ENCODE measurements at regions not wholly inside any gene's neighbourhood (a gene's known extent, or its start where the extent isn't known, plus 50 kb on each side); places are given as distances from the start of the nearest gene placed in this dataset.

DNA sequence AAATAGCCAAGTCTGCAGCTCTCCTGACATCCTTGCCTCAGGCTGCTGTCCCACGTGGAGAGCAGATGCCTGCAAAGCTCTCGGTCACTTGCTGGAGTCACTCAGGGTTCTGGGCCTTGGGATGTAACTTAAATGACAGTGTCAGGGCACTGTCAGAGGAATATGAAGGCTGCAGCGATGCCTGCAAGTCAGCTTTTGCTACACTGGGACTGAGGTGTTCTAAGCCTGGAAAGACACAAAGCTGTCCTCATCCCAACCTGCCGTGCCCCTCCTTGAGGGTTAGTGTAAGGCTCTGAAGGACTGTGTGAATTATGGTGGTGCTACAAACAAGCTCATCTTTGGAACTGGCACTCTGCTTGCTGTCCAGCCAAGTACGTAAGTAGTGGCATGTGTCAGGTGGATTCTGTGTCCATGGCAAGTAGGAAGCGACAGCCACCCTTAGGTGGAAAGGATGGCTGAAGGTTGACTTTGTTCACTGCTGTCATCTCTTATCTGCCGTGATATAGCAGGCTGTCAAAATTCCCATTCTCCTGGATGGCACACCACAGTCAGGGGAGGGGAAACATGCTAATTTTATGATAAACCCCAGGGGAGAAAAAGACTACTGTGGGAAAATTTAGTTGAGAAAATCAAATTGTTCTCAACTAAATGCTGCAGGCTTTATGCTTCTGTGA, 79.9 kb downstream of the DAD1 start:
- TF ChIP-seq, protein P1, sequence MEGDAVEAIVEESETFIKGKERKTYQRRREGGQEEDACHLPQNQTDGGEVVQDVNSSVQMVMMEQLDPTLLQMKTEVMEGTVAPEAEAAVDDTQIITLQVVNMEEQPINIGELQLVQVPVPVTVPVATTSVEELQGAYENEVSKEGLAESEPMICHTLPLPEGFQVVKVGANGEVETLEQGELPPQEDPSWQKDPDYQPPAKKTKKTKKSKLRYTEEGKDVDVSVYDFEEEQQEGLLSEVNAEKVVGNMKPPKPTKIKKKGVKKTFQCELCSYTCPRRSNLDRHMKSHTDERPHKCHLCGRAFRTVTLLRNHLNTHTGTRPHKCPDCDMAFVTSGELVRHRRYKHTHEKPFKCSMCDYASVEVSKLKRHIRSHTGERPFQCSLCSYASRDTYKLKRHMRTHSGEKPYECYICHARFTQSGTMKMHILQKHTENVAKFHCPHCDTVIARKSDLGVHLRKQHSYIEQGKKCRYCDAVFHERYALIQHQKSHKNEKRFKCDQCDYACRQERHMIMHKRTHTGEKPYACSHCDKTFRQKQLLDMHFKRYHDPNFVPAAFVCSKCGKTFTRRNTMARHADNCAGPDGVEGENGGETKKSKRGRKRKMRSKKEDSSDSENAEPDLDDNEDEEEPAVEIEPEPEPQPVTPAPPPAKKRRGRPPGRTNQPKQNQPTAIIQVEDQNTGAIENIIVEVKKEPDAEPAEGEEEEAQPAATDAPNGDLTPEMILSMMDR (IDR thresholded peaks at IDR 0.05; ENCODE audit: low read depth, low read length, poor library complexity, severe bottlenecking), result no peak
- no peak for TF ChIP-seq EZH2phosphoT487 (IDR thresholded peaks at IDR 0.05; ENCODE audit: borderline replicate concordance, low read length)

All from DOHH2 (cell line).